Adrenal gland (tissue), 5 donors: ENCODE measurements at regions not wholly inside any gene's neighbourhood (a gene's known extent, or its start where the extent isn't known, plus 50 kb on each side); places are given as distances from the start of the nearest gene placed in this dataset.

Source experiments
- POLR2A ChIP-seq, 2 donors: fragments of 450-650 bp; IDR thresholded peaks; one replicate each; pipeline ENCODE4 v1.6.1; 2017; ENCODE audit warnings: antibody characterized with exemption in 2 of 2, mild to moderate bottlenecking in 2 of 2, moderate library complexity in 1 of 2
- TF ChIP-seq, protein P1 (sequence below), 6 experiments: fragments of 450-650 bp in 4 of 6; fragments of 200-600 bp in 2 of 6; sonication (generic) in 1 of 6; IDR thresholded peaks; 1 replicate in 5 of 6; 2 replicates in 1 of 6; pipeline versions ENCODE4 v1.5.1 to v1.8.0; 2016 to 2021; ENCODE audit warnings: antibody characterized with exemption in 6 of 6, mild to moderate bottlenecking in 2 of 6, moderate library complexity in 1 of 6
- donor health status: DM: no; HTN: no; CAD: no.

DNA sequence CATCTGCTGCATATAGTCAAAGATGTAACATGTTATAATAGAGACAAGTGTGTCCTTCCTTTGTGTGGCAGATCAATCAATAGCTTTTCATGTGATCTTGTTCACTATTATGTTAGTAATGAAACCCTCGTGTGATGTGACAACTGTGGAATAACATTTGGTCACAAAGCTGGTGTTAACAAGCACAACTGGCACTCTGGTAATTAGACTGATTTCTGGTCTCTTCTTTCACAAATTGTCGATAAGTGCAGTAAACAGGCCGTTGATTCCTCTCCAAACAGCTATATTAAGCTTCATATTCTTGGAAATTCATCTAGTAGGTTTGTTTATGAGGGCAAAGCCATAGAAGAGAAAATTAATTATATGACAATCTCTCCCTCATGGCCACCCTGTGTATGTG lies 616.7 kb upstream of the PTBP2 start:
- TF ChIP-seq POLR2A (IDR thresholded peaks at IDR 0.05): no peak
- TF ChIP-seq, protein P1, sequence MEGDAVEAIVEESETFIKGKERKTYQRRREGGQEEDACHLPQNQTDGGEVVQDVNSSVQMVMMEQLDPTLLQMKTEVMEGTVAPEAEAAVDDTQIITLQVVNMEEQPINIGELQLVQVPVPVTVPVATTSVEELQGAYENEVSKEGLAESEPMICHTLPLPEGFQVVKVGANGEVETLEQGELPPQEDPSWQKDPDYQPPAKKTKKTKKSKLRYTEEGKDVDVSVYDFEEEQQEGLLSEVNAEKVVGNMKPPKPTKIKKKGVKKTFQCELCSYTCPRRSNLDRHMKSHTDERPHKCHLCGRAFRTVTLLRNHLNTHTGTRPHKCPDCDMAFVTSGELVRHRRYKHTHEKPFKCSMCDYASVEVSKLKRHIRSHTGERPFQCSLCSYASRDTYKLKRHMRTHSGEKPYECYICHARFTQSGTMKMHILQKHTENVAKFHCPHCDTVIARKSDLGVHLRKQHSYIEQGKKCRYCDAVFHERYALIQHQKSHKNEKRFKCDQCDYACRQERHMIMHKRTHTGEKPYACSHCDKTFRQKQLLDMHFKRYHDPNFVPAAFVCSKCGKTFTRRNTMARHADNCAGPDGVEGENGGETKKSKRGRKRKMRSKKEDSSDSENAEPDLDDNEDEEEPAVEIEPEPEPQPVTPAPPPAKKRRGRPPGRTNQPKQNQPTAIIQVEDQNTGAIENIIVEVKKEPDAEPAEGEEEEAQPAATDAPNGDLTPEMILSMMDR (IDR thresholded peaks at IDR 0.05): no peak
